ENCODE measurements at regions not wholly inside any gene's neighbourhood (a gene's known extent, or its start where the extent isn't known, plus 50 kb on each side); places are given as distances from the start of the nearest gene placed in this dataset.

- ChIA-PET POLR2A (no interaction called here), CTCF (interaction anchor here (0.9 kb wide), 1 partner anchor 33 kb away, joined by 3 read pairs; no protein-coding TSS in a partner anchor)
Measured at GRCh38 chr11:32188785-32189184, 97.9 kb downstream of the RCN1 start.

GRCh38 chr11:32196137-32196536 is 105.3 kb downstream of the RCN1 start:
- TF ChIP-seq ZNF580 (tag by site-specific recombination; IDR thresholded peaks at IDR 0.05) (no peak), PBX3 (CRISPR knock-in tag; IDR thresholded peaks at IDR 0.05) (no peak), ZNF776 (tag by site-specific recombination; IDR thresholded peaks at IDR 0.05; ENCODE audit: borderline replicate concordance) (no peak), ZBTB7A (tag by site-specific recombination; IDR thresholded peaks at IDR 0.05; ENCODE audit: low read depth) (no peak), GFI1B (tag by site-specific recombination; IDR thresholded peaks at IDR 0.05) (no peak), ZNF571 (tag by site-specific recombination; IDR thresholded peaks at IDR 0.05) (no peak), ZNF24 (tag by site-specific recombination; IDR thresholded peaks at IDR 0.05) (no peak)
- CTCF ChIA-PET: interaction anchor here (0.6 kb wide), 1 partner anchor 325 kb away, joined by 3 read pairs; no protein-coding TSS in a partner anchor
- Histone ChIP-seq H3K27ac (ENCODE audit: extremely low read depth, low read depth, low read length) (no peak overlapping the region), H3K4me3 (ENCODE audit: low read depth, low read length) (no peak overlapping the region), H3K36me3 (ENCODE audit: control insufficient read depth in 2 of 2, insufficient read depth in 1 of 2, low read length in 2 of 2) (no peaks in the 10 kb centered on the region), H3K9me3 (ENCODE audit: control insufficient read depth, insufficient read depth, low read depth, low read length) (no peaks in the 10 kb centered on the region), H3K4me1 (ENCODE audit: control insufficient read depth, insufficient read depth, low read length) (no peaks in the 10 kb centered on the region)
- POLR2A ChIA-PET: no interaction called here

More at GRCh38 chr11:32188785-32189184, 97.9 kb downstream of the RCN1 start:
- Histone ChIP-seq H3K9me3 (ENCODE audit: control insufficient read depth, insufficient read depth, low read depth, low read length) (no peaks in the 10 kb centered on the region), H3K27ac (ENCODE audit: extremely low read depth, low read depth, low read length) (no peak overlapping the region), H3K4me3 (ENCODE audit: low read depth, low read length) (no peak overlapping the region), H3K36me3 (ENCODE audit: control insufficient read depth in 2 of 2, insufficient read depth in 1 of 2, low read length in 2 of 2) (no peaks in the 10 kb centered on the region), H3K4me1 (ENCODE audit: control insufficient read depth, insufficient read depth, low read length) (no peaks in the 10 kb centered on the region)
- TF ChIP-seq ZNF239 (tag by site-specific recombination; IDR thresholded peaks at IDR 0.05) (no peak), REST (tag by site-specific recombination; IDR thresholded peaks at IDR 0.05) (no peak), ZNF148 (tag by site-specific recombination; IDR thresholded peaks at IDR 0.05; ENCODE audit: borderline replicate concordance) (no peak), ZNF704 (tag by site-specific recombination; IDR thresholded peaks at IDR 0.05) (no peak), ELK4 (IDR thresholded peaks at IDR 0.05; ENCODE audit: borderline replicate concordance, low read depth, low read length) (no peak), ZNF132 (tag by site-specific recombination; IDR thresholded peaks at IDR 0.05; ENCODE audit: borderline replicate concordance) (no peak), ZNF514 (tag by site-specific recombination; IDR thresholded peaks at IDR 0.05) (no peak), ZNF37A (tag by site-specific recombination; IDR thresholded peaks at IDR 0.05) (no peak), ZNF548 (tag by site-specific recombination; IDR thresholded peaks at IDR 0.05) (no peak), ZSCAN30 (tag by site-specific recombination; IDR thresholded peaks at IDR 0.05) (no peak)

All from HEK293 (cell line).